ENCODE measurements at regions not wholly inside any gene's neighbourhood (a gene's known extent, or its start where the extent isn't known, plus 50 kb on each side); places are given as distances from the start of the nearest gene placed in this dataset.
"Not testable (repeated sequence)": the region's sequence is repeated elsewhere in the genome, so short reads cannot be mapped to it uniquely, and the experiment has no call there.

GRCh38 chr2:91517846-91518245, 2826.4 kb downstream of the RPIA start:
- not testable (repeated sequence) for TF ChIP-seq POLR2A (IDR thresholded peaks at IDR 0.05)
- TF ChIP-seq, protein P1, sequence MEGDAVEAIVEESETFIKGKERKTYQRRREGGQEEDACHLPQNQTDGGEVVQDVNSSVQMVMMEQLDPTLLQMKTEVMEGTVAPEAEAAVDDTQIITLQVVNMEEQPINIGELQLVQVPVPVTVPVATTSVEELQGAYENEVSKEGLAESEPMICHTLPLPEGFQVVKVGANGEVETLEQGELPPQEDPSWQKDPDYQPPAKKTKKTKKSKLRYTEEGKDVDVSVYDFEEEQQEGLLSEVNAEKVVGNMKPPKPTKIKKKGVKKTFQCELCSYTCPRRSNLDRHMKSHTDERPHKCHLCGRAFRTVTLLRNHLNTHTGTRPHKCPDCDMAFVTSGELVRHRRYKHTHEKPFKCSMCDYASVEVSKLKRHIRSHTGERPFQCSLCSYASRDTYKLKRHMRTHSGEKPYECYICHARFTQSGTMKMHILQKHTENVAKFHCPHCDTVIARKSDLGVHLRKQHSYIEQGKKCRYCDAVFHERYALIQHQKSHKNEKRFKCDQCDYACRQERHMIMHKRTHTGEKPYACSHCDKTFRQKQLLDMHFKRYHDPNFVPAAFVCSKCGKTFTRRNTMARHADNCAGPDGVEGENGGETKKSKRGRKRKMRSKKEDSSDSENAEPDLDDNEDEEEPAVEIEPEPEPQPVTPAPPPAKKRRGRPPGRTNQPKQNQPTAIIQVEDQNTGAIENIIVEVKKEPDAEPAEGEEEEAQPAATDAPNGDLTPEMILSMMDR (IDR thresholded peaks at IDR 0.05 in 4 of 5, conservative IDR thresholded peaks at IDR 0.05 in 1 of 5), result not testable (repeated sequence)

Data from gastrocnemius medialis (tissue), 4 donors.